GM23338 (cell line): ENCODE measurements at regions not wholly inside any gene's neighbourhood (a gene's known extent, or its start where the extent isn't known, plus 50 kb on each side); places are given as distances from the start of the nearest gene placed in this dataset.

Source experiments
- ATAC-seq: fragments of 200-7000 bp; cut with Tn5 transposase; 3 replicates; pipeline ENCODE4 v1.9.1; 2020
- DNase-seq: peaks from one replicate; pipeline ENCODE4 v3.0.0-alpha.2; 2015; ENCODE audit warnings: low spot score
- H2AFZ ChIP-seq: fragments of 200-600 bp; sonication (generic); 2 replicates; pipeline ENCODE4 v1.8.0; 2016; ENCODE audit warnings: antibody characterized with exemption, mild to moderate bottlenecking, moderate library complexity
- H3F3A ChIP-seq: fragments of 200-600 bp; sonication (generic); replicated peaks from 2 replicates; pipeline ENCODE4 v1.8.0; 2017; ENCODE audit warnings: antibody characterized with exemption, mixed run types, low read depth
- H3K27ac ChIP-seq: fragments of 200-600 bp; sonication (generic); 2 replicates; pipeline ENCODE4 v1.6.1; 2016; ENCODE audit warnings: low read depth
- H3K27me3 ChIP-seq: fragments of 200-600 bp; sonication (generic); 2 replicates; pipeline ENCODE4 v1.8.0; 2016; ENCODE audit warnings: mild to moderate bottlenecking, mixed run types, moderate library complexity; ENCODE audit not compliant: insufficient read depth
- H3K36me3 ChIP-seq: fragments of 200-600 bp; sonication (generic); 2 replicates; pipeline ENCODE4 v1.8.0; 2016; ENCODE audit warnings: mild to moderate bottlenecking; ENCODE audit not compliant: insufficient read depth
- H3K4me1 ChIP-seq: fragments of 200-600 bp; sonication (generic); 2 replicates; pipeline ENCODE4 v1.8.0; 2016; ENCODE audit warnings: mild to moderate bottlenecking, moderate library complexity; ENCODE audit not compliant: insufficient read depth
- H3K4me2 ChIP-seq: fragments of 200-600 bp; sonication (generic); 2 replicates; pipeline ENCODE4 v1.7.1; 2017; ENCODE audit warnings: mixed run types
- H3K4me3 ChIP-seq: fragments of 200-600 bp; sonication (generic); 2 replicates; pipeline ENCODE4 v1.6.1; 2016; ENCODE audit warnings: mixed run types
- H3K79me2 ChIP-seq: fragments of 200-600 bp; sonication (generic); replicated peaks from 2 replicates; pipeline ENCODE4 v1.8.0; 2017; ENCODE audit warnings: mild to moderate bottlenecking; ENCODE audit not compliant: insufficient read depth
- H3K9me2 ChIP-seq: fragments of 200-600 bp; sonication (generic); 2 replicates; pipeline ENCODE4 v1.8.0; 2017; ENCODE audit not compliant: insufficient read depth
- H4K20me1 ChIP-seq: fragments of 200-600 bp; sonication (generic); replicated peaks from 2 replicates; pipeline ENCODE4 v1.8.0; 2017; ENCODE audit warnings: mild to moderate bottlenecking; ENCODE audit not compliant: insufficient read depth
- H3K27ac Mint-ChIP-seq: 2 replicates; pipeline ENCODE4 v1.8.0; 2020; ENCODE audit warnings: inconsistent platforms, mild to moderate bottlenecking, moderate library complexity, mixed read lengths
- H3K27me3 Mint-ChIP-seq: 3 replicates; pipeline ENCODE4 v1.8.0; 2022; ENCODE audit warnings: low read depth, mild to moderate bottlenecking, moderate library complexity, mixed read lengths, inconsistent platforms; ENCODE audit not compliant: insufficient read depth, poor library complexity
- H3K36me3 Mint-ChIP-seq: 3 replicates; pipeline ENCODE4 v1.8.0; 2021; ENCODE audit warnings: low read depth, mild to moderate bottlenecking, inconsistent platforms, moderate library complexity, mixed read lengths
- H3K4me1 Mint-ChIP-seq: 3 replicates; pipeline ENCODE4 v1.8.0; 2020; ENCODE audit warnings: mild to moderate bottlenecking, inconsistent platforms, mixed read lengths
- H3K4me3 Mint-ChIP-seq: 3 replicates; pipeline ENCODE4 v1.8.0; 2021; ENCODE audit warnings: moderate library complexity, mild to moderate bottlenecking, inconsistent platforms, mixed read lengths
- H3K9me3 Mint-ChIP-seq: 3 replicates; pipeline ENCODE4 v1.8.0; 2020; ENCODE audit warnings: moderate library complexity, mild to moderate bottlenecking, inconsistent platforms, mixed read lengths
- CREB1 ChIP-seq: fragments of 250-450 bp; sonication (Bioruptor Pico); IDR thresholded peaks from 2 replicates; pipeline ENCODE4 v1.5.0; 2020; ENCODE audit warnings: low read depth, mild to moderate bottlenecking, moderate library complexity
- EZH2 ChIP-seq: fragments of 200-600 bp; sonication (generic); IDR thresholded peaks from one replicate; pipeline ENCODE4 v1.8.0; 2017; ENCODE audit warnings: antibody characterized with exemption, mild to moderate bottlenecking, low read depth; ENCODE audit not compliant: unreplicated experiment
- EZH2phosphoT487 ChIP-seq: fragments of 200-600 bp; sonication (generic); IDR thresholded peaks from one replicate; pipeline ENCODE4 v1.8.1; 2018; ENCODE audit warnings: antibody characterized with exemption; ENCODE audit not compliant: unreplicated experiment
- JUNB ChIP-seq: IDR thresholded peaks from one replicate; pipeline ENCODE4 v1.6.1; 2016; ENCODE audit warnings: antibody characterized with exemption; ENCODE audit not compliant: unreplicated experiment
- NANOG ChIP-seq: IDR thresholded peaks from 2 replicates; pipeline ENCODE4 v1.6.1; 2016; ENCODE audit warnings: antibody characterized with exemption, borderline replicate concordance
- POLR2AphosphoS5 ChIP-seq: IDR thresholded peaks from 2 replicates; pipeline ENCODE4 v1.6.1; 2016; ENCODE audit warnings: antibody characterized with exemption, low read depth
- STAT1 ChIP-seq: IDR thresholded peaks from one replicate; pipeline ENCODE4 v1.6.1; 2016; ENCODE audit warnings: antibody characterized with exemption; ENCODE audit not compliant: unreplicated experiment
- ZNF114 ChIP-seq: fragments of 250-450 bp; sonication (Bioruptor Pico); IDR thresholded peaks from 2 replicates; pipeline ENCODE4 v1.5.0; 2020; ENCODE audit warnings: mild to moderate bottlenecking, moderate library complexity
- ZNF331 ChIP-seq: fragments of 250-450 bp; sonication (Bioruptor Pico); IDR thresholded peaks from 2 replicates; pipeline ENCODE4 v1.5.0; 2020; ENCODE audit warnings: low read depth, mild to moderate bottlenecking, moderate library complexity
- TF ChIP-seq, protein P1 (sequence below): IDR thresholded peaks from 2 replicates; pipeline ENCODE4 v1.6.1; 2016; ENCODE audit warnings: antibody characterized with exemption
- TF ChIP-seq, protein P2 (sequence below): IDR thresholded peaks from one replicate; pipeline ENCODE4 v1.6.1; 2018; ENCODE audit warnings: antibody characterized with exemption; ENCODE audit not compliant: unreplicated experiment
- TF ChIP-seq, protein P3 (sequence below): fragments of 250-450 bp; sonication (Bioruptor Pico); IDR thresholded peaks from 2 replicates; pipeline ENCODE4 v1.5.0; 2020; ENCODE audit warnings: mild to moderate bottlenecking, moderate library complexity
- TF ChIP-seq, protein P4 (sequence below), 2 experiments: fragments of 200-600 bp in 1 of 2; sonication (generic) in 1 of 2; conservative IDR thresholded peaks; 2 replicates each; pipeline versions ENCODE4 v1.5.1 to v1.6.1; 2016 to 2017; ENCODE audit warnings: antibody characterized with exemption in 2 of 2, low read depth in 2 of 2, mild to moderate bottlenecking in 2 of 2, moderate library complexity in 1 of 2

DNA sequence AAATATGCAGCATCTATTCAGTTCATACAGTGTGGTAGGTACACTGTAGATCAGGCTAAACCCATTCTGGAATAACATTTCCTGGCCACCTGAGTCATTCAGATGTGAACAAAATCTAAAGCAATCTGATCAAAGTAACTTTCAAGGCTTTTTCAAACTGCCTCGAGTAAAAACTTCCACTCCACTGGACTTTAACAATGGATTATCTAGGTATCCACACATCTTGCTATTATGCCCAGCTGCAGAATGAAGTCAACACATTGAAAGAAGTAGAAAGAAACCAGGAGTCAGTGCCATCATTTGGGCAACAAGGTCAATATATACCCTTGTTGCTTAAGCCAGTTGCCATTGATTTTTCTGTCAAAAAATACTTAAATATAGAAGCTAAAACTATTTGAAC is 1352.6 kb upstream of the NUDT12 start:
- no peak for DNase-seq
- no peak overlapping the region for H3K4me2 ChIP-seq
- Mint-ChIP-seq H3K9me3 (no peaks in the 10 kb centered on the region), H3K36me3 (no peaks in the 10 kb centered on the region), H3K4me3 (no peak overlapping the region), H3K4me1 (no peaks in the 10 kb centered on the region), H3K27ac (no peak overlapping the region), H3K27me3 (no peaks in the 10 kb centered on the region)
- no peak for TF ChIP-seq NANOG
- no peak for TF ChIP-seq ZNF114 (CRISPR knock-in tag)
- TF ChIP-seq, protein P1, sequence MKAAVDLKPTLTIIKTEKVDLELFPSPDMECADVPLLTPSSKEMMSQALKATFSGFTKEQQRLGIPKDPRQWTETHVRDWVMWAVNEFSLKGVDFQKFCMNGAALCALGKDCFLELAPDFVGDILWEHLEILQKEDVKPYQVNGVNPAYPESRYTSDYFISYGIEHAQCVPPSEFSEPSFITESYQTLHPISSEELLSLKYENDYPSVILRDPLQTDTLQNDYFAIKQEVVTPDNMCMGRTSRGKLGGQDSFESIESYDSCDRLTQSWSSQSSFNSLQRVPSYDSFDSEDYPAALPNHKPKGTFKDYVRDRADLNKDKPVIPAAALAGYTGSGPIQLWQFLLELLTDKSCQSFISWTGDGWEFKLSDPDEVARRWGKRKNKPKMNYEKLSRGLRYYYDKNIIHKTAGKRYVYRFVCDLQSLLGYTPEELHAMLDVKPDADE, result no peak
- no peak for TF ChIP-seq EZH2phosphoT487
- TF ChIP-seq, protein P2, sequence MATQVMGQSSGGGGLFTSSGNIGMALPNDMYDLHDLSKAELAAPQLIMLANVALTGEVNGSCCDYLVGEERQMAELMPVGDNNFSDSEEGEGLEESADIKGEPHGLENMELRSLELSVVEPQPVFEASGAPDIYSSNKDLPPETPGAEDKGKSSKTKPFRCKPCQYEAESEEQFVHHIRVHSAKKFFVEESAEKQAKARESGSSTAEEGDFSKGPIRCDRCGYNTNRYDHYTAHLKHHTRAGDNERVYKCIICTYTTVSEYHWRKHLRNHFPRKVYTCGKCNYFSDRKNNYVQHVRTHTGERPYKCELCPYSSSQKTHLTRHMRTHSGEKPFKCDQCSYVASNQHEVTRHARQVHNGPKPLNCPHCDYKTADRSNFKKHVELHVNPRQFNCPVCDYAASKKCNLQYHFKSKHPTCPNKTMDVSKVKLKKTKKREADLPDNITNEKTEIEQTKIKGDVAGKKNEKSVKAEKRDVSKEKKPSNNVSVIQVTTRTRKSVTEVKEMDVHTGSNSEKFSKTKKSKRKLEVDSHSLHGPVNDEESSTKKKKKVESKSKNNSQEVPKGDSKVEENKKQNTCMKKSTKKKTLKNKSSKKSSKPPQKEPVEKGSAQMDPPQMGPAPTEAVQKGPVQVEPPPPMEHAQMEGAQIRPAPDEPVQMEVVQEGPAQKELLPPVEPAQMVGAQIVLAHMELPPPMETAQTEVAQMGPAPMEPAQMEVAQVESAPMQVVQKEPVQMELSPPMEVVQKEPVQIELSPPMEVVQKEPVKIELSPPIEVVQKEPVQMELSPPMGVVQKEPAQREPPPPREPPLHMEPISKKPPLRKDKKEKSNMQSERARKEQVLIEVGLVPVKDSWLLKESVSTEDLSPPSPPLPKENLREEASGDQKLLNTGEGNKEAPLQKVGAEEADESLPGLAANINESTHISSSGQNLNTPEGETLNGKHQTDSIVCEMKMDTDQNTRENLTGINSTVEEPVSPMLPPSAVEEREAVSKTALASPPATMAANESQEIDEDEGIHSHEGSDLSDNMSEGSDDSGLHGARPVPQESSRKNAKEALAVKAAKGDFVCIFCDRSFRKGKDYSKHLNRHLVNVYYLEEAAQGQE, result no peak
- TF ChIP-seq EZH2, result no peak
- TF ChIP-seq JUNB, result no peak
- TF ChIP-seq ZNF331 (CRISPR knock-in tag), result no peak
- TF ChIP-seq CREB1 (CRISPR knock-in tag), result no peak
- TF ChIP-seq, protein P3, sequence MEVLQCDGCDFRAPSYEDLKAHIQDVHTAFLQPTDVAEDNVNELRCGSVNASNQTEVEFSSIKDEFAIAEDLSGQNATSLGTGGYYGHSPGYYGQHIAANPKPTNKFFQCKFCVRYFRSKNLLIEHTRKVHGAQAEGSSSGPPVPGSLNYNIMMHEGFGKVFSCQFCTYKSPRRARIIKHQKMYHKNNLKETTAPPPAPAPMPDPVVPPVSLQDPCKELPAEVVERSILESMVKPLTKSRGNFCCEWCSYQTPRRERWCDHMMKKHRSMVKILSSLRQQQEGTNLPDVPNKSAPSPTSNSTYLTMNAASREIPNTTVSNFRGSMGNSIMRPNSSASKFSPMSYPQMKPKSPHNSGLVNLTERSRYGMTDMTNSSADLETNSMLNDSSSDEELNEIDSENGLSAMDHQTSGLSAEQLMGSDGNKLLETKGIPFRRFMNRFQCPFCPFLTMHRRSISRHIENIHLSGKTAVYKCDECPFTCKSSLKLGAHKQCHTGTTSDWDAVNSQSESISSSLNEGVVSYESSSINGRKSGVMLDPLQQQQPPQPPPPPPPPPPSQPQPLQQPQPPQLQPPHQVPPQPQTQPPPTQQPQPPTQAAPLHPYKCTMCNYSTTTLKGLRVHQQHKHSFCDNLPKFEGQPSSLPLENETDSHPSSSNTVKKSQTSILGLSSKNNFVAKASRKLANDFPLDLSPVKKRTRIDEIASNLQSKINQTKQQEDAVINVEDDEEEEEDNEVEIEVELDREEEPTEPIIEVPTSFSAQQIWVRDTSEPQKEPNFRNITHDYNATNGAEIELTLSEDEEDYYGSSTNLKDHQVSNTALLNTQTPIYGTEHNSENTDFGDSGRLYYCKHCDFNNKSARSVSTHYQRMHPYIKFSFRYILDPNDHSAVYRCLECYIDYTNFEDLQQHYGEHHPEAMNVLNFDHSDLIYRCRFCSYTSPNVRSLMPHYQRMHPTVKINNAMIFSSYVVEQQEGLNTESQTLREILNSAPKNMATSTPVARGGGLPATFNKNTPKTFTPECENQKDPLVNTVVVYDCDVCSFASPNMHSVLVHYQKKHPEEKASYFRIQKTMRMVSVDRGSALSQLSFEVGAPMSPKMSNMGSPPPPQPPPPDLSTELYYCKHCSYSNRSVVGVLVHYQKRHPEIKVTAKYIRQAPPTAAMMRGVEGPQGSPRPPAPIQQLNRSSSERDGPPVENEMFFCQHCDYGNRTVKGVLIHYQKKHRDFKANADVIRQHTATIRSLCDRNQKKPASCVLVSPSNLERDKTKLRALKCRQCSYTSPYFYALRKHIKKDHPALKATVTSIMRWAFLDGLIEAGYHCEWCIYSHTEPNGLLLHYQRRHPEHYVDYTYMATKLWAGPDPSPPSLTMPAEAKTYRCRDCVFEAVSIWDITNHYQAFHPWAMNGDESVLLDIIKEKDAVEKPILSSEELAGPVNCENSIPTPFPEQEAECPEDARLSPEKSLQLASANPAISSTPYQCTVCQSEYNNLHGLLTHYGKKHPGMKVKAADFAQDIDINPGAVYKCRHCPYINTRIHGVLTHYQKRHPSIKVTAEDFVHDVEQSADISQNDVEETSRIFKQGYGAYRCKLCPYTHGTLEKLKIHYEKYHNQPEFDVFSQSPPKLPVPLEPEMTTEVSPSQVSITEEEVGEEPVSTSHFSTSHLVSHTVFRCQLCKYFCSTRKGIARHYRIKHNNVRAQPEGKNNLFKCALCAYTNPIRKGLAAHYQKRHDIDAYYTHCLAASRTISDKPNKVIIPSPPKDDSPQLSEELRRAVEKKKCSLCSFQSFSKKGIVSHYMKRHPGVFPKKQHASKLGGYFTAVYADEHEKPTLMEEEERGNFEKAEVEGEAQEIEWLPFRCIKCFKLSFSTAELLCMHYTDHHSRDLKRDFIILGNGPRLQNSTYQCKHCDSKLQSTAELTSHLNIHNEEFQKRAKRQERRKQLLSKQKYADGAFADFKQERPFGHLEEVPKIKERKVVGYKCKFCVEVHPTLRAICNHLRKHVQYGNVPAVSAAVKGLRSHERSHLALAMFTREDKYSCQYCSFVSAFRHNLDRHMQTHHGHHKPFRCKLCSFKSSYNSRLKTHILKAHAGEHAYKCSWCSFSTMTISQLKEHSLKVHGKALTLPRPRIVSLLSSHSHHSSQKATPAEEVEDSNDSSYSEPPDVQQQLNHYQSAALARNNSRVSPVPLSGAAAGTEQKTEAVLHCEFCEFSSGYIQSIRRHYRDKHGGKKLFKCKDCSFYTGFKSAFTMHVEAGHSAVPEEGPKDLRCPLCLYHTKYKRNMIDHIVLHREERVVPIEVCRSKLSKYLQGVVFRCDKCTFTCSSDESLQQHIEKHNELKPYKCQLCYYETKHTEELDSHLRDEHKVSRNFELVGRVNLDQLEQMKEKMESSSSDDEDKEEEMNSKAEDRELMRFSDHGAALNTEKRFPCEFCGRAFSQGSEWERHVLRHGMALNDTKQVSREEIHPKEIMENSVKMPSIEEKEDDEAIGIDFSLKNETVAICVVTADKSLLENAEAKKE (CRISPR knock-in tag), result no peak
- TF ChIP-seq STAT1, result no peak
- TF ChIP-seq, protein P4, sequence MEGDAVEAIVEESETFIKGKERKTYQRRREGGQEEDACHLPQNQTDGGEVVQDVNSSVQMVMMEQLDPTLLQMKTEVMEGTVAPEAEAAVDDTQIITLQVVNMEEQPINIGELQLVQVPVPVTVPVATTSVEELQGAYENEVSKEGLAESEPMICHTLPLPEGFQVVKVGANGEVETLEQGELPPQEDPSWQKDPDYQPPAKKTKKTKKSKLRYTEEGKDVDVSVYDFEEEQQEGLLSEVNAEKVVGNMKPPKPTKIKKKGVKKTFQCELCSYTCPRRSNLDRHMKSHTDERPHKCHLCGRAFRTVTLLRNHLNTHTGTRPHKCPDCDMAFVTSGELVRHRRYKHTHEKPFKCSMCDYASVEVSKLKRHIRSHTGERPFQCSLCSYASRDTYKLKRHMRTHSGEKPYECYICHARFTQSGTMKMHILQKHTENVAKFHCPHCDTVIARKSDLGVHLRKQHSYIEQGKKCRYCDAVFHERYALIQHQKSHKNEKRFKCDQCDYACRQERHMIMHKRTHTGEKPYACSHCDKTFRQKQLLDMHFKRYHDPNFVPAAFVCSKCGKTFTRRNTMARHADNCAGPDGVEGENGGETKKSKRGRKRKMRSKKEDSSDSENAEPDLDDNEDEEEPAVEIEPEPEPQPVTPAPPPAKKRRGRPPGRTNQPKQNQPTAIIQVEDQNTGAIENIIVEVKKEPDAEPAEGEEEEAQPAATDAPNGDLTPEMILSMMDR (conservative IDR thresholded peaks at IDR 0.05; ENCODE audit: low read depth in 2 of 2), result no peak
- TF ChIP-seq POLR2AphosphoS5, result no peak
- no peaks in the 10 kb centered on the region for H3K36me3 ChIP-seq
- H3K79me2 ChIP-seq, result no peaks in the 10 kb centered on the region
- no peaks in the 10 kb centered on the region for H3K27me3 ChIP-seq
- H3K9me2 ChIP-seq, result no peaks in the 10 kb centered on the region
- H3F3A ChIP-seq, result no peaks in the 10 kb centered on the region
- H3K27ac ChIP-seq, result no peak overlapping the region
- ATAC-seq, result no peak
- H2AFZ ChIP-seq, result no peak overlapping the region
- no peak overlapping the region for H3K4me3 ChIP-seq
- H4K20me1 ChIP-seq, result no peaks in the 10 kb centered on the region; the same call in 1 of the 2 replicates
- H3K4me1 ChIP-seq, result no peaks in the 10 kb centered on the region
